ENCODE measurements at regions not wholly inside any gene's neighbourhood (a gene's known extent, or its start where the extent isn't known, plus 50 kb on each side); places are given as distances from the start of the nearest gene placed in this dataset.
"Not testable (repeated sequence)": the region's sequence is repeated elsewhere in the genome, so short reads cannot be mapped to it uniquely, and the experiment has no call there.

DNA sequence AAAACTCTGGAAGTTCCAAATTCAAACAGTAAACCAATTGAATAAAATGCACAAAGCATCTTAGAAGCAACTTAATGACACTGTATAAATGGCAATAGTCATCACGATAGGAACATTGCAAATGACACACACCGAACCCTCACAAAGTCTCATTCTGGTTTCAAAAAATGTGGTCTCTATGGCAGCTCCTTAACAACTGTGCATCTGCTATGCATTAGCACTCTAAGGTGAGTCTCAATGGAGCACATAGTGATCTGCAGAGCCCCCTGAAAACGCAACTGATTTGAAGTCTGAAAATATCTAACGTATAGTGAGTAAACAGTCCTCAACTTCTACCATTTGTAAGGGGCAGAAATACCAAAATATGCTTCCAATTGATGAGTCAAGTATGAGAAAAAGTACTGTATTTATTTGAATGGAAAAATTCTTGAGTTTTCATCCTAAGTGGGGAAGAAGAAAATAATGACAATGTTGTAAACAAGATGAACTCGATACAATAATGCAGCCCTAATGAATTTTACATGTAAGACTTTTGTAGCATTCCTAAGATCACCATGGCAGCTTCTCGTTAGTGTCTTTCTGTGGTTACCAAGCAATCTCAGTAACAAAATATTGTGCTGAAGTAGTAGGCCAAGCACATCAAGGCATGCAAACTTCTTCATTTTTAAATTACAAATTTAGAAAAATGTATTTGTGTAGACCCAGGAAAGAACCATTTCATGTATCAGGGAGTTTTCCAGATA is 517.5 kb upstream of the FAM174A start:
- DNase-seq (ENCODE audit: low read depth in 3 of 3): no peak

DNA sequence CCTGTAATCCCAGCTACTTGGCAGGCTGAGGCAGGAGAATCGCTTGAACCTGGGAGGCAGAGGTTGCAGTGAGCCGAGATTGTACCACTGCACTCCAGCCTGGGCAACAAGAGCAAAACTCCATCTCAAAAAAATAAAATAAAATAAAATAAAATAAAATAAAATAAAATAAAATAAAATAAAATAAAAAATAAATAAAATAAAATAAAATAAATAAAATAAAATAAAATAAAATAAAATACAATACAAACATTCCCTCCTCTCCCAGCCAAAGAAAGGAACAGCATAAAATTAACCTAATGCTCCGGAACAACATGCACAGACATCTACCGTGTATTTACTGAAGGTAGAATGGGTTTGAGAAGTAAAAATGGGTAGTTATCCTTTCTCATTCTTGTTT is 521.9 kb upstream of the FAM174A start:
- not testable (repeated sequence) for DNase-seq (ENCODE audit: low read depth in 3 of 3)

DNA sequence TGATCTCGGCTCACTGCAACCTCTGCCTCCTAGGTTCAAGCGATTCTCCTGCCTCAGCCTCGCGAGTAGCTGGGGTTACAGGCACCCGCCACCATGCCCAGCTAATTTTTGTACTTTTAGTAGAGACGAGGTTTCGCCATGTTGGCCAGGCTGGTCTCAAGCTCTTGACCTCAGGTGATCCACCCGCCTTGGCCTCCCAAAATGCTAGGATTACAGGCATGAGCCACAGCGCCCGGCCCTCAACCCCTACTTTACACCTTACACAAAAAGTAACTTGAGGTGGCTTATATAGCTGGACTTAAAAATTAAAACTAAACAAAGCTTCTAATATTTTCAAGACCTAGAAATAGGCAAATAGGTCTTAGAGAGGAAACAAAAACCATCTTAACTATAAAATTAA is 524.0 kb upstream of the FAM174A start:
- DNase-seq (ENCODE audit: low read depth in 3 of 3): not testable (repeated sequence)

DNA sequence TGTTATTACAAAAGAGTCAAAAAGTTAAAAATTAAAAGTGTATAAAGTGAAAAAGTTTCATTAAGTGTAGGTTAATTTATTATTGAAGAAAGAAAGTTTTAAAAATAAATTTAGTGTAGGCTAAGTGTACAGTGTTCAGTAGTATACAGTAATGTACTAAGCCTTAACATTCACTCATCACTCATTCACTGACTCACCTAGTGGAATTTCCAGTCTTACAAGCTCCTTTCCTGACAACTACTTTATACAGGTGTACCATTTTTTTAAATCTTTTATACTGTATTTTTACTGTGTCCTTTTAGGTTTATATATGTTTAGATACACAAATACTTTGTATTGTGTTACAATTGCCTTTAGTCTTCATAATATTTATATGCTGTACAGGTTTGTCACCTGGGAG is 530.2 kb upstream of the FAM174A start:
- DNase-seq (ENCODE audit: low read depth in 3 of 3): no peak

DNA sequence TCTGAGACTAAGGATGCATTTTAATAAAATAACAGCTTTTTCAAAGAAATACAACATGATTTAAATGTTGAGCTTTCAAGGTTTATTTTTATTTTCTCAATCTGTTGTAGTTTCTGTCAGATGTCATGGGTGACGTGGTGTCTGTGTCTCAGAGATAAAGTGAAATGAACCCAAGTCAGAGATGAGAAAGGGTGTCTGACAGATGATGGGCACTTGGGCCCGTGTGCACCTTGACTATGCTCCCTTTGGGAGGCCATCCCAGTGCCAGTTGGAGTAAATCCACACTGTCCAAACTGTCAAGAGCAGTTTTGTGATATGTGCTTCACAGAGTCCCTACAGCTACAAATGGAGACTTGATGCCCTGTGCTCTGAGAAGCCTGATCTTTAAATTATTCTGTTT is 536.9 kb upstream of the FAM174A start:
- no peak for DNase-seq (ENCODE audit: low read depth in 3 of 3)

DNA sequence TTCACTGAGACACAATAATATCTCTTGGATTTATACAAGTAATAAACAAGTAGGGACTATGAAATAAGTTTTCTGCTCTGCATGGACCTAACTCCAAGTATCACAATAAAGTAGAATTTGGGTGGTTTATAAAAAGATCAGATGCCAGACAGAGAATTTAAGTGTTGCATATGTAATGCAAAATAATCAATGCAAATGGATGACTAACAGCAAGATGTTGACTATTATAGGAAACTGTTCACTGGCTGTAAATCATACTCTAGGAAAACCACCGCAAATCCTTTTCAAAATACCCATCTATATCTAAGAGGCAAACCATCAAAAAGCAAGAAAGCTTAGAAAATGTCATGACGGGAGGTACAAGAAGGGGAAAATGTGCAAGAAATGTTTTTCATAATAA is 539.8 kb upstream of the FAM174A start:
- no peak for DNase-seq (ENCODE audit: low read depth in 3 of 3)

DNA sequence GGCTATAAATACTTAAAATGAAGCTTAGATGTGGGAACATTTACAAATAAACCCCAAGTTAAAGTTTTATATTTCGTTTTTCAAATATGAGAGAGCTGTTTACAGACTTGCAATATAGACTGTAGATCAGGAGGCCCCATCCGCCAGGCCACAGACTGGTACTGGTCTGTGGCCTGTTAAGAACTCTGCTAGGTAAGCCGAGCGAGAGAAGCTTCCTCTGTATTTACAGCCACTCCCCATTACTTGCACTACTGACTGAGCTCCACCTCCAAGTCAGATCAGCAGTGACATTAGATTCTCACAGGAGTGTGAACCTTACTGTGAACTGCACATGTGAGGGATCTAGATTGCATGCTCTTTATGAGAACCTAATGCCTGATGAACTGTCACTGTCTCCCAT is 561.4 kb upstream of the FAM174A start:
- DNase-seq (ENCODE audit: low read depth in 3 of 3): no peak

DNA sequence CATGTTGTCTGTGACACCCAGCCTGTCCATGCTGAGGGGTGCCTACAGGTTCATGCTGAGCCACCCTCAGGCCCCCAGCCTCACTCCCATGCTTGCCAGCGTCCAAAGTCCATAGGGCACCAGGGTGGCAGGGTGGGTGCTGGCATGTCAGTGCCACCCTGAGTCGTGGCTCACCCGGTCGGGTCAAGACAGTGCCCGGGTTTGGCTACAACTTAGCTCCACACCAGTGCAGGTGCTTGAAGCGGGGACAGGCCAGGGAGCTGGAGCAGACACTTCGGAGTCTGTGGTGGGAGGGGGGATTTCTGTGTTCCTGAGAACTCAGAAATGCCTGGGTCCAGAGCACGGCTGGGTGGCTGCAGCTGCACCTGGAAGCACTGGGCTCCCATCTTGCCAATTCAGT is 579.2 kb upstream of the FAM174A start:
- no peak for DNase-seq (ENCODE audit: low read depth in 3 of 3)

DNA sequence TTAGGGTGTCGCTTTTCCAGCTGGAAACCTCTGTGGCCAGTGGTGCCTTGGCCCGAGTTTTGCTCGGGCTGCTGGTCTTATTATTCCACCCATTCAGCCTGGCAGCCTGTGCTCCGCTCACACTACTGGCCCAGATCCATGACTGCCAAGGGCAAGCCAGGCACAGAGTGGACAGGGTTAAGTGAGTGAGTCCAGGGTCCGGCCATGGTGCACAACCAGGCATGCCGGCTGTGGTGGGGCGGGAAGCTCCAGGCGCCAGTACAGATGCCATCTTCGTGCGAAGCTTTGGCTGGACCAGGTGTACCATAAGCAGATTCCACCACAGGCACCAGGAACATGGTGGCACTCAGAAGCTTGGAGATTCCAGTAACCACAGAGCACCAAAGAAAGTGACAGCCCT is 580.2 kb upstream of the FAM174A start:
- no peak for DNase-seq (ENCODE audit: low read depth in 3 of 3)

DNA sequence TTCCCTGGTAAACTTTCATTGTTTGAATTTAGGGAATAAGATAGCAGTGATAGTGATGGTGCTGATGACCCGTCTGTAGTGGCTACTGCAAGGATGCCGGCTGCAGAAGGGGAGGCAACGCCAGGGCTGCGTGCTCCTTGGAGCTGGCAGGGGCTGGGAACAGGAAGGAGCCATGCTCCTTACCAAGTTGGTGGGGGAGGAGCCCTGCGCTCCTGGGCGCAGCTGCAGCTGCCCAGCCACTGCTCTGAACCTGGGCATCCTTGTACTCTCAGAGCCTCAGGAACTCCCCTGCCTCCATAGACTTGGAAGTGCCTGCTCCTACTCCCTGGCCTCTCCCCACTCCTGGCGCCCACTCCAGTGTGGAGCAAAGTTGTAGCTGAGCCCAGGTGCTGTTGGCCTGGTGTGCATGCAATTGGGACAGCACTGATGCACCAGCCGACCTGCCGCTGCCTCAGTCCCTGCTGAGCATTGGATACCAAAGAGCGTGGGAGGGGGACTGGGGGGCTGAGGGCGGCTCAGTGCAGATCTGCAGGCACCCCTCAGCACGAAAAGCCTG is 585.1 kb upstream of the FAM174A start:
- no peak for DNase-seq (ENCODE audit: low read depth in 3 of 3)

DNA sequence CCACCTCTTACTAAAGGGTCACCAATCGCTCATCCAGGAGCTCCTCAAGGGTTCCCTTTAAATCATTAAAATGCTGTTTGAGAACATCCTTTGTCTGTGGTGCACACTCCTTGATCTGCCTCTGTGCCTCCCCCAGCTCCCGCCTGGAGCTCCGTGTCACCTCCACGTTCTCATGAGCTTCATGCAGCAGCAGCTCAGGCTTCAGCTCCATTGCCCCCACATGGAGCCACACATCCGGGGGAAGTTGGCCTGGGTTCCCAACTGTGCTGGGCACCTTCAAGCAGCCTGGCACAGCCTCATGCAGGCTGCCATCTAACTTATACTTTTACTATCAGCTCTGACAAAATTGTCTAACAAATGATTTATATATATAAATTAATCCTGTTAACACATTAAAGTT is 585.8 kb upstream of the FAM174A start:
- DNase-seq (ENCODE audit: low read depth in 3 of 3): no peak

DNA sequence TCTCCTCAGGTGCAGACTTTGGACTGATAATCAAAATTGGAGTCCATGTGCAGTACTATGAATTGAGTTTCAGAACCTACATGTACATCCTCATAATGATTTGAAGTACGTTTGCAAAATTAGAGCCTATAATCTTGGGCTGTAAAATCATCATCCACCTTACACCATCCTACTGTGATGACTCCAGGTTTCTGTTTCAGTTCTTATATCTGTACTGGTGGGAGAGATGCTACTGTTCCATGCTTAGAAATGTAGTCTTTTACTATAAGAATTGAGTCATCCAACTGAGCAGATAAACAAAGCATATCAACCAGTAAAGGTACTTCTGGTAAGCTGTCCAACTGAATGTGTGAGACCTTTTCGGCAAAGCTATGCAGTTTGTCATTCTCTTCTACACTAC is 586.3 kb upstream of the FAM174A start:
- DNase-seq (ENCODE audit: low read depth in 3 of 3): no peak

DNA sequence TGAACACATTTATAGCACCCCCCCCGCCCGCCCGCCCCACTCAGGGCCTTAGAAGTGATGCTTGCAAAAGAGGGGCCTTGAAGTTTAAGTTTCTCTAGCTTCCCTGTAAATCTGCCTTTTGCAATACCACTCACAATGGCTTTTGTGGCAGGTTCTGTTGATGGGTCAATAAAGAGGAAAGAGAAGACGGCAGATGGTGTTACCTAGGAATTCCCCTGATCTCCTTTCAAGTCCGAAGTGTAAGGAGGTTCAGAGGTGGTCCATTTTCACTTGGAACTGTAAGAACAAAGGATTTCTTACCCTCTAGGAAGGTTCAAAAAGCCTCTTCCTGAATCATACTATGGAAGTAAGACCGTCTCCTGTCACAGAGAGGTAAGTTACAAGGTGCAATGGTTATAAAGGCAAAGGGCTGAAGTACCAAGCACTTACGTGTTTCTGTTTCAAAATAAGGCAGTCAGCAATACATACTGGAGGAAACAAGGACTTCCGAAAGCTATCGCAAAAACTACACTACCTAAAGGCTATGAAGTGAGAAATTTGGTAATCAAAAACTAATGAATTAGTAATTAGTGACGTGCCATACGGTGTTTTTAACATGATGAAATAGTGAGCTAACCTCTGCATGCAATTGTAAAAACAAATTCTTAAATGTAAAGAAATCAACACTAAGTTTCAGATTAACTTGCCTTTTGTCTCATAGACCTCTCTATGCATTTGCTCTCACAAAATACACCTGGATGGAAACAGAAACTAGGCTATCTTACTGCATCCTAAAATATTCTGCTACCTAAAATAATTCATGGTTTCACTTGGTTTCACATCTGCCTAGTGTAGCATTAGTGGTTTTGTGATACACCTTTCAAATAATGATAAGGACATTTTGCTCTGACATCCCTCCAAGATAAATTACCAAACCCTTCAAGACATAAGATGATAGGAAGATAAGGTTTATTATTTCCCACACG is 589.4 kb upstream of the FAM174A start:
- no peak for DNase-seq (ENCODE audit: low read depth in 3 of 3)

DNA sequence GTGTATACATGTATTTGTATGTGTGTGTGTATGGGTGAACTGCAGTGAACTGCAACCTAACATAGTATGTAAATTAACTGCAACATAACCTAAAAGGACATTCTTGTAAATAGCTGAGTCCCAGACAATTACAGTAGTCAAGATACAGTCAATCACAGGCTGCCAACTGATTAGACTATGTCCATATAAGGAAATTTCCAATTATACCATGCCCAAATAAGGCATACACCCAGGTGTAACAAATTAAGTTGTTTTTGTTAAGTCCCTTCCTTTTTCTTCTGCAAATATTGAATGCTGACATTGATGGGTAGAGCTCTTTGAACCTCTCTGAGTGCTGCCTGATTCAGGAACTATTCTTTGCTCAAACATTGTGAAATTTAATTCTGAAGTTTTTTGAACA is 594.6 kb upstream of the FAM174A start:
- DNase-seq (ENCODE audit: low read depth in 3 of 3): no peak

DNA sequence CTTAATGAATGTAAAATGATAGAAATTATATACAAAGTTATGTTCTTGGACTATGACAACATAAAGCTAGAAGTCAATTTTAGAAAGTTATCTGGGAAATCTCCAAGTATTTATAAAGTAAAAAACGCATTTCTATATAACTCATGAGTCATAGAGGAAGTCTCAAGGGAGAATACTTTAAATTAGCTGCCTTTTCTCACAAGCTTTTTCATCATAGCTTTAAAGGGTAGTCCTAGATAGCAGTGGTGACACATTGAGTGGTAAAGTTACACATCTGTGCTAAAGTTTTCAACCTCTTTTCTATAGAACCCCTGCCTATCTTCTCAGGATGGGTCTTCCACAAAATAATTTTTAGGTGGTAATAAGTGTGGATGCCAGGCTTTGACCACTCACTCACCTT is 598.3 kb upstream of the FAM174A start:
- DNase-seq (ENCODE audit: low read depth in 3 of 3): no peak

DNA sequence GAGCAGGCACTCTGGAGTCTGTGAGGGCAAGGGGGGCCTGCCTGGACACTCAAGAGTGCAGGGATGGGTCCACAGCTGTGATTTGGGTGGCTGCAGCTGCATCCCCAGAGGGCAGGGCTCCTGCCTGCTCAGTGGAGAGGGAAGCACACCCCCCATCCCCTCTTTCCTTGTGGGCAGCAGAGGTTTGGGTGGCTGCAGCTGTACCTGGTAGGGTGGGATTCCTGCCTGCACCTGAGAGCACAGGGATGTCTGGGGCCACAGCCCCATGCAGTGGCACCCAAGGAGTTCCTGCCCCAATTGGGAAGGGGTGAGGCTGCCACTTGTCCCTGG is 605.4 kb upstream of the FAM174A start:
- DNase-seq (ENCODE audit: low read depth in 3 of 3): no peak

DNA sequence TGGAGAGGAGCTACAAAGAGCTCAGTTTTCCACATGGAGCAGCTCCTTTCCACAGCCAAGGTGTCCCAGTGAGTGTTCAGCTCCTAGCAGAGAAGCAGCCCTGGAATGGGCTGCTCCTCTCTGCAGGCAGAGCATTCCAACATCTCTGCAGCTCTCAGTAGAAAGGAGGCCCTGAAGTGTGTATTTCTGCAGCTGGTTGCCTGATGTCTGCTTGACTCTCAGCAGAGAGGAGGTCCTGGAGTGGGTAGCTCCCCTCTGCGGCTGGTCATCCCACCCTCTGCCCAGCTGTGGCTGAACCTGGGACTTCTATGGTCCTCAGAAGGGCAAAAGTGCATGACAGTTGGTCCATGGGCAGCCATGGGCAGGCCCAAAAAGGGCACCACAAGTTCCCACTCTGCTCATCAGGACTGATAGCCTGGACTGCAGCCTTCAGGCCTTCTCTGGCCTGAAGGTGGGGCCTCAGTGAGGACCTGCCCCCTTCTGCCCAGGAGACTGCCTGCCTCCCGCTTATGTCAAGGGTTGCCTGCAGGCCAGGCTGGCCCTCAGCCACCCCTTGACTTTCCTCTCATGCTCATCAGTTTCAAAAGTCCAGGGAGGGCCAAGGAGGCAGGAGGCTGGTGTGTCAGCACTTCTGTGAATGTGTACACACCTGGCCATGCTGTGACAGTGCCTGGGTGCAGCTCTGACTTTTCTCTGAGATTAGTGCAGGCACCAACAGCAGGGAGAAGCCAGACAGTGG is 605.9 kb upstream of the FAM174A start:
- no peak for DNase-seq (ENCODE audit: low read depth in 3 of 3)

DNA sequence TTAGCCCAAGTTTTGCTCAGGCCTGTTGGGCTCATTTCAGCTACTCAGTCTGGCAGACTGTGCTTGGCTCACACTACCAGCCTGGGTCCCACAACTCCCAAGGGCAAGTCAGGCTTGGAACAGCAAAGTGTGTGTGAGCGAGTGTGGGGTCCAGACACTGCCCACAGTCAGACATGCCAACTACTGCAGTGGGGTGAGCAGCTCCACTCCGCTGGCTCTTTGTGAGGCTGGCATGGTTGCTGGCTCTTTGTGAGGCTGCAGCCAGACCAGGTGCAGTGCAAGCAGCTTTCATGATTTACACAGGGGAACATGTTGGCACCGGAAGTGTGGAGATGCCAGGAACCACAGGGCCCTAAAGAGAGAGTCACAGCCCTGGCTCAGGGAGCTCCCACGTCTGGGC is 606.7 kb upstream of the FAM174A start:
- DNase-seq (ENCODE audit: low read depth in 3 of 3): no peak

DNA sequence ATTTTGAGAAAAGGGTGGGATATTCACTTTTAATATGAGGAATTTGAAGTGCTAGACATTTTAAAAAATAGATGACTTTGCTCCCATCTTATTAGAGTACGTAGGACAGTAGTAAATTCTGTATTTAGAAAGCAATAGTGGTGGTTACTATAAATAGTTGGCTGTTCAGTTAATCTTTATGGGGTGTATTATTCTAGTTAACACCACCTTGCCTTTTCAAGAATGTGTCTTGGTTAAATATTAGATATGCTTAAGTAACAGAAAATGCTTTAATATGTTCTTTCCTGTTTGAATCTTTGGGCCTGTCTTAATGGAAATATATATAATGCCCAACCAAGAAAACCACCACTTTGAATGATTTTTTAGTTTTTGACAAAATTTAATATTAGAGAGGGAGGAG is 608.7 kb upstream of the FAM174A start:
- DNase-seq (ENCODE audit: low read depth in 3 of 3): no peak

DNA sequence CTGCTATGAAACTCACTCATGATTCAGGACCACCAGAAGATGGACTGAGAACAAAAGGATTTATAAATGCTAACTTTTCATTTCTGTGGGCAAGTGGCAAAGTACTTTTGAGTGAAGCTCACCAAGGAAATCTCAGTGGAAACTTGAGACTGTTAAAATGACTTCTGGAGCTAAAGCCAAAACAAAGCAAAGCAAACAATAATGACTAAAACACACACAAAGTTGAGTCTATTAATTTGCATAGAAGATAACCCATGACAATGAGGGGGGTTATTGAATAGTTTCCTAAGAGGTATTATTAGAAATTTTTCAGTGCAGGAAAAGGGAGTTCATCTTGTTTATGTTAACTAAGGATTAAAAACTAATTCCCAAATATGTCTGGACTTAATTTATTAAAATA is 612.8 kb upstream of the FAM174A start:
- no peak for DNase-seq (ENCODE audit: low read depth in 3 of 3)

DNA sequence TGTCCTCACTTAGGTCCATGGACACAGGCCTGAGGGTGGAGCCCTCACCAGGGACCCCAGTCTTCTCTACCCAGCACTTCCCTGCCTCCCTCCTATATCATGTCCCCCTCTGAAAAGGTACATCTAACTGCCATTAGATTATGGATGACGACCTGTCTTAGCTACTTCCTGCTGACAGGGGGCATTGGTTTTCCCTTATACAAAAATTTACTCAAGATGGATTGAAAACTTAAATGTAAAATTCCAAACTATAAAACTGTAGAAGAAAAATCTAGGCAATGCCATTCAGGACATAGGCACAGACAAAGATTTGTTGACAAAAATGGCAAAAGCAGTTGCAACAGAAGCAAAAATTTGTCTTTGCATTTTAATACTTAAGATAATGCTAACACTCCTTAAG is 623.2 kb upstream of the FAM174A start:
- no peak for DNase-seq (ENCODE audit: low read depth in 3 of 3)

DNA sequence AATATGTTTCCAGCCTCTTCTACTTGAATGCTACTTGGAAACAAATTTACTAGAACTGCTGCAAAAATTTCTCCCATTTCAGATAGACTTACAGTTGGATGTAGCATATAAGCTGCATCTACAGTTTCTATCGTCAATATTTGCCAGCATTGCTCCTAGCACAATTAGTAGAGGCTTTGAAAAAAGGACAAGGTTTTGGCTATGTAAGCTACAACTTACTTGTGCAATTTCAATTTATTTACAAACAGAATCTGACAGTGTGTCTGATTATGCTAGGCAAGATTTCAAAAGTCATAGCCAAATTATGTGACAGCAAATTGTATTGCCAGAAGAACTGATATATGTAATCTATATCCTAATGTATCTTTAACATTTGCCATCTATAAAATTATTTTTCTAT is 628.4 kb upstream of the FAM174A start:
- no peak for DNase-seq (ENCODE audit: low read depth in 3 of 3)

Measured in stimulated activated CD4-positive, alpha-beta T cell treated with anti-CD3 and anti-CD28 coated beads, TNF-alpha, amount 100 ng/mL, for 24 hours (primary cell).